Thoracic aorta (tissue), 2 donors: ENCODE measurements at regions not wholly inside any gene's neighbourhood (a gene's known extent, or its start where the extent isn't known, plus 50 kb on each side); places are given as distances from the start of the nearest gene placed in this dataset.

Experiments
- ATAC-seq: fragments of 150-250 bp; one replicate; pipeline ENCODE4 v1.8.0; 2017; ENCODE audit warnings: low read depth; ENCODE audit not compliant: insufficient number of reproducible peaks, low FRiP score
- DNase-seq: peaks from one replicate; pipeline ENCODE4 v3.0.0-alpha.2; 2020; ENCODE audit warnings: low spot score
- H3K27ac ChIP-seq, 2 donors: fragments of 200-600 bp; sonication (generic); 1 replicate in 1 of 2; 2 replicates in 1 of 2; pipeline ENCODE4 v1.5.1; 2016; ENCODE audit warnings: mild to moderate bottlenecking in 2 of 2, moderate library complexity in 2 of 2
- H3K27me3 ChIP-seq: fragments of 200-600 bp; sonication (generic); replicated peaks from 2 replicates; pipeline ENCODE4 v1.6.0; 2016; ENCODE audit warnings: mild to moderate bottlenecking; ENCODE audit not compliant: insufficient read depth
- H3K36me3 ChIP-seq: fragments of 200-600 bp; sonication (generic); one replicate; pipeline ENCODE4 v1.5.1; 2016
- H3K4me1 ChIP-seq, 2 donors: fragments of 200-600 bp; sonication (generic); 1 replicate in 1 of 2; 2 replicates in 1 of 2; pipeline versions ENCODE4 v1.5.1 to v1.6.0; 2016; ENCODE audit warnings: low read depth in 2 of 2, mild to moderate bottlenecking in 1 of 2; ENCODE audit not compliant: control insufficient read depth in 1 of 2
- H3K4me3 ChIP-seq: fragments of 200-600 bp; sonication (generic); 2 replicates; pipeline ENCODE4 v1.5.1; 2016; ENCODE audit warnings: mild to moderate bottlenecking
- H3K9me3 ChIP-seq: fragments of 200-600 bp; sonication (generic); 2 replicates; pipeline ENCODE4 v1.5.1; 2016
- CTCF ChIP-seq: fragments of 200-600 bp; sonication (generic); IDR thresholded peaks from one replicate; pipeline ENCODE4 v1.5.1; 2019; ENCODE audit warnings: antibody characterized with exemption

GRCh38 chr1:29679316-29679715 is 443.0 kb downstream of the PTPRU start:
- Histone ChIP-seq H3K9me3 (no peaks in the 10 kb centered on the region), H3K27ac (no peak overlapping the region), H3K4me1 (no peaks in the 10 kb centered on the region), H3K36me3 (no peaks in the 10 kb centered on the region), H3K27me3 (no peaks in the 10 kb centered on the region), H3K4me3 (no peak overlapping the region)
- ATAC-seq: no peak
- TF ChIP-seq CTCF: no peak
- DNase-seq: no peak

- Histone ChIP-seq H3K27ac (no peak overlapping the region), H3K9me3 (no peaks in the 10 kb centered on the region), H3K4me3 (no peak overlapping the region), H3K4me1 (no peaks in the 10 kb centered on the region), H3K36me3 (no peaks in the 10 kb centered on the region), H3K27me3 (no peaks in the 10 kb centered on the region)
- no peak for TF ChIP-seq CTCF
- ATAC-seq: no peak
- no peak for DNase-seq
Observed at GRCh38 chr1:29677028-29678024, 441.0 kb downstream of the PTPRU start.

GRCh38 chr1:29676496-29676895 is 440.2 kb downstream of the PTPRU start:
- DNase-seq: no peak
- H3K4me3 ChIP-seq: no peak overlapping the region
- ATAC-seq: no peak

GRCh38 chr1:29675481-29676263 is 439.4 kb downstream of the PTPRU start:
- no peaks in the 10 kb centered on the region for H3K4me1 ChIP-seq
- ATAC-seq: no peak
- no peaks in the 10 kb centered on the region for H3K9me3 ChIP-seq
- no peak for DNase-seq
- H3K27ac ChIP-seq: no peak overlapping the region
- TF ChIP-seq CTCF: no peak
- H3K4me3 ChIP-seq: no peak overlapping the region
- no peaks in the 10 kb centered on the region for H3K36me3 ChIP-seq
- H3K27me3 ChIP-seq: no peaks in the 10 kb centered on the region

More at GRCh38 chr1:29676496-29676895, 440.2 kb downstream of the PTPRU start:
- H3K4me1 ChIP-seq: no peaks in the 10 kb centered on the region
- H3K36me3 ChIP-seq: no peaks in the 10 kb centered on the region
- no peak overlapping the region for H3K27ac ChIP-seq
- TF ChIP-seq CTCF: no peak
- no peaks in the 10 kb centered on the region for H3K9me3 ChIP-seq
- H3K27me3 ChIP-seq: no peaks in the 10 kb centered on the region
